ENCODE measurements at regions not wholly inside any gene's neighbourhood (a gene's known extent, or its start where the extent isn't known, plus 50 kb on each side); places are given as distances from the start of the nearest gene placed in this dataset.

DNA sequence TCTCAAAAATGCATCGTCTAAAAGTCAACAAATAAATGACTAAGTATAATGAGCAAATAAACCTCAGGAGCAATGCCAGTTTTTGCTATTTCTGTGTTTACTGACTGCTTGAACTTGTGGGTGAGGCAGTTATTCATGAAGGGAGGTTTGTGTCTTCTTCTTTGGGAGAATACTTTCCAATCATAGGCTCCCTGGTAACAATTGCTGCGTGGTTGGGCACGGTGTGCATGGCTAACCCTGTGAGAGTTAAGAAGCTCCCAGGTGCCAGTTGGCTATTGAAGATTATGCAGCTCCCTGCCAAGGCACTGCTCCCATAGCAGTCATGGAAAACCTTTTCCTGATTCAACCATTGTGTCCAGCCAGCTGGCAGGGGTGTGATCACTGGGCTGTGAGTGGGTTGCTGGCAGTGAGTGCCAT, 775.9 kb upstream of the GOT2 start:
- no peaks in the 10 kb centered on the region for H3K36me3 ChIP-seq
- intact Hi-C loops (cut with DNase I; ENCODE audit: low total_unique reads) (no loop called here), in situ Hi-C loops (cut with MboI; ENCODE audit: low sequenced_read_pairs in 4 of 4) (no loop called here)
- no peak overlapping the region for H3K4me3 ChIP-seq
- H3K9me3 ChIP-seq, result no peaks in the 10 kb centered on the region
- ATAC-seq, result no peak
- H3K27me3 ChIP-seq, result no peaks in the 10 kb centered on the region
- no peak for DNase-seq
- no peaks in the 10 kb centered on the region for H3K4me1 ChIP-seq
- no peak overlapping the region for H3K27ac ChIP-seq
- TF ChIP-seq, protein P1, sequence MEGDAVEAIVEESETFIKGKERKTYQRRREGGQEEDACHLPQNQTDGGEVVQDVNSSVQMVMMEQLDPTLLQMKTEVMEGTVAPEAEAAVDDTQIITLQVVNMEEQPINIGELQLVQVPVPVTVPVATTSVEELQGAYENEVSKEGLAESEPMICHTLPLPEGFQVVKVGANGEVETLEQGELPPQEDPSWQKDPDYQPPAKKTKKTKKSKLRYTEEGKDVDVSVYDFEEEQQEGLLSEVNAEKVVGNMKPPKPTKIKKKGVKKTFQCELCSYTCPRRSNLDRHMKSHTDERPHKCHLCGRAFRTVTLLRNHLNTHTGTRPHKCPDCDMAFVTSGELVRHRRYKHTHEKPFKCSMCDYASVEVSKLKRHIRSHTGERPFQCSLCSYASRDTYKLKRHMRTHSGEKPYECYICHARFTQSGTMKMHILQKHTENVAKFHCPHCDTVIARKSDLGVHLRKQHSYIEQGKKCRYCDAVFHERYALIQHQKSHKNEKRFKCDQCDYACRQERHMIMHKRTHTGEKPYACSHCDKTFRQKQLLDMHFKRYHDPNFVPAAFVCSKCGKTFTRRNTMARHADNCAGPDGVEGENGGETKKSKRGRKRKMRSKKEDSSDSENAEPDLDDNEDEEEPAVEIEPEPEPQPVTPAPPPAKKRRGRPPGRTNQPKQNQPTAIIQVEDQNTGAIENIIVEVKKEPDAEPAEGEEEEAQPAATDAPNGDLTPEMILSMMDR (IDR thresholded peaks at IDR 0.05 in 4 of 5, conservative IDR thresholded peaks at IDR 0.05 in 1 of 5), result no peak
- no peak for TF ChIP-seq POLR2A (IDR thresholded peaks at IDR 0.05)

DNA sequence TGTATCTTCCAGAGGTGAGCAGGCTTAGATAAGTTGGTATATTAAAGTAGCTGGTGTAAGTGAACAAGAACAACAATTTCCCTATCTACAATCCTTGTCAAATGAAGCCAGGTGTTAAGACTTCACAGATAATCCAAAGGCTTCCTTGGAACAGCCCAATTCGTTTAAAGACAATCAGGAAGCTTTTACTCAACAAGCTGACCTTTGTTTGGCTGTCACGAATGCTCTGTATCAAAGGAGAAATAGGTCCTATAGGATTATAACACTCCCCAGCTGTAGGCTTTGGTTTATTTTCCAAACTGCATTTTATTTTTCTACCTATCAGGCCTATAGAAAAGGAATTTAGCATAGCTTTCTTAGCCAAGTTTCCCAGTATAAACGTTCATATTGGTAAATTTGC, 766.5 kb upstream of the GOT2 start:
- in situ Hi-C loops (cut with MboI; ENCODE audit: low sequenced_read_pairs in 4 of 4) (no loop called here), intact Hi-C loops (cut with DNase I; ENCODE audit: low total_unique reads) (no loop called here)
- no peaks in the 10 kb centered on the region for H3K36me3 ChIP-seq
- ATAC-seq, result no peak
- H3K4me1 ChIP-seq, result no peaks in the 10 kb centered on the region
- no peaks in the 10 kb centered on the region for H3K27me3 ChIP-seq
- H3K4me3 ChIP-seq, result no peak overlapping the region
- no peaks in the 10 kb centered on the region for H3K9me3 ChIP-seq
- DNase-seq, result no peak
- TF ChIP-seq, protein P1 (IDR thresholded peaks at IDR 0.05 in 4 of 5, conservative IDR thresholded peaks at IDR 0.05 in 1 of 5), result no peak
- no peak for TF ChIP-seq POLR2A (IDR thresholded peaks at IDR 0.05)
- H3K27ac ChIP-seq, result no peak overlapping the region

DNA sequence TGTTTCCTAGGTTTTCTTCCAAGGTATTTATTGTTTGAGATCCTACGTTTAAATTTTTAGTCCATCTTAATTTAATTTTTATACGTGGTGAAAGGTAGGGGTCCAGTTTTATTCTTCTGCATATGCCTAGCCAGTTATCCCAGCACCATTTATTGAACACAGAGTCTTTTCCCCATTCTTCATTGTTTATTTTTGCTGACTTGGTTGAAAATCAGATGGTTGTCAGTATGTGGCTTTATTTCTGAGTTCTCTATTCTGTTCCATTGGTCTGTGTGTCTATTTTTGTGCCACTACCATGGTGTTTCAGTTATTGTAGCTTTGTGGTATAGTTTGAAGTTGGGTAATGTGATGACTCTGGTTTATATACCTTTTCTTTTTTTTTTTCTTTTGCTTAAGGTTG, 753.0 kb upstream of the GOT2 start:
- Histone ChIP-seq H3K27me3 (no peaks in the 10 kb centered on the region), H3K36me3 (no peaks in the 10 kb centered on the region), H3K9me3 (no peaks in the 10 kb centered on the region), H3K27ac (no peak overlapping the region), H3K4me1 (no peaks in the 10 kb centered on the region), H3K4me3 (no peak overlapping the region)
- no peak for TF ChIP-seq POLR2A (IDR thresholded peaks at IDR 0.05)
- TF ChIP-seq, protein P1 (IDR thresholded peaks at IDR 0.05 in 4 of 5, conservative IDR thresholded peaks at IDR 0.05 in 1 of 5), result no peak
- in situ Hi-C loops (cut with MboI; ENCODE audit: low sequenced_read_pairs in 4 of 4), result no loop called here
- ATAC-seq, result no peak
- intact Hi-C loops (cut with DNase I; ENCODE audit: low total_unique reads), result no loop called here
- DNase-seq, result no peak

DNA sequence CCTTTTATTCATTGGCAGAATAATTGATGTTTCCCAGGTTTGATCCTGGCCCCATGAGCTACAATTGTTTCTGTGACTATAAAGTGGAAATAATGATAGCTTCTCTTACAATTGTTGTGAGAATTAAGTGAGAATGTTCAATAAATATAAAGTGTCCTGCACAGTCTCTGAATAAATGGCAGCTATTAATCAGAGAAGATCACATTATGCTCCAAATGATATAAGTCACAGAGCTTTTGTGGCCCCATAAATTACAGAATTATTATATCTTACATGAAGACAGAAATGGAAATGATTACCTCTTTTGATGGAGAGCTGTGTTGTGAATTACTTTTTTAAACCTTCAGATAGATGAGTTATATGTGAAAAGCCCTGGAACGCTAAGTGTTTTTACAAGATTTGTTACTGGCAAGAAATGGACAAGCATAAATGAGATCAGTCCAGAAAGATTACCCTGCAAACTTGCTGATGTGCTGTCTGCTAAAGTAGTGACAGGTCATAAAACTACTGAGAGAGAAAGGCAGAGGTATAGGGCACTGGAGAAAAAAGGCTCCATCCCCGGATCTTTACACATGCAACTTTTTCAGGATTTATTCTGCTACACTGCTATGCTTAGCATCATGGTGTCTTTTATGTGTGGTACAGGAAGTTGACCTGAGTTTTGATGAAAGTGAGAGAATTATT, 750.9 kb upstream of the GOT2 start:
- in situ Hi-C loops (cut with MboI; ENCODE audit: low sequenced_read_pairs in 4 of 4), result no loop called here

More for the DNA sequence above, 750.9 kb upstream of the GOT2 start:
- no peak for TF ChIP-seq POLR2A (IDR thresholded peaks at IDR 0.05)
- TF ChIP-seq, protein P1 (IDR thresholded peaks at IDR 0.05 in 4 of 5, conservative IDR thresholded peaks at IDR 0.05 in 1 of 5), result no peak
- Histone ChIP-seq H3K4me1 (no peaks in the 10 kb centered on the region), H3K4me3 (no peak overlapping the region), H3K36me3 (no peaks in the 10 kb centered on the region), H3K27me3 (no peaks in the 10 kb centered on the region), H3K27ac (no peak overlapping the region), H3K9me3 (no peaks in the 10 kb centered on the region)
- ATAC-seq, result no peak
- no peak for DNase-seq
- intact Hi-C loops (cut with DNase I; ENCODE audit: low total_unique reads), result no loop called here
